Gastrocnemius medialis (tissue), 4 donors: ENCODE measurements at regions not wholly inside any gene's neighbourhood (a gene's known extent, or its start where the extent isn't known, plus 50 kb on each side); places are given as distances from the start of the nearest gene placed in this dataset.

Experiments
- CTCF ChIP-seq, 5 experiments: fragments of 450-650 bp in 3 of 5; fragments of 200-600 bp in 2 of 5; sonication (generic) in 2 of 5; IDR thresholded peaks in 4 of 5; conservative IDR thresholded peaks in 1 of 5; 1 replicate in 4 of 5; 2 replicates in 1 of 5; pipeline ENCODE4 v1.5.1; 2016 to 2019; ENCODE audit warnings: antibody characterized with exemption in 5 of 5, mild to moderate bottlenecking in 3 of 5, moderate library complexity in 3 of 5
- POLR2A ChIP-seq, 2 donors: fragments of 450-650 bp; IDR thresholded peaks; one replicate each; pipeline ENCODE4 v1.6.1; 2017; ENCODE audit warnings: antibody characterized with exemption in 2 of 2, mild to moderate bottlenecking in 2 of 2, moderate library complexity in 2 of 2

DNA sequence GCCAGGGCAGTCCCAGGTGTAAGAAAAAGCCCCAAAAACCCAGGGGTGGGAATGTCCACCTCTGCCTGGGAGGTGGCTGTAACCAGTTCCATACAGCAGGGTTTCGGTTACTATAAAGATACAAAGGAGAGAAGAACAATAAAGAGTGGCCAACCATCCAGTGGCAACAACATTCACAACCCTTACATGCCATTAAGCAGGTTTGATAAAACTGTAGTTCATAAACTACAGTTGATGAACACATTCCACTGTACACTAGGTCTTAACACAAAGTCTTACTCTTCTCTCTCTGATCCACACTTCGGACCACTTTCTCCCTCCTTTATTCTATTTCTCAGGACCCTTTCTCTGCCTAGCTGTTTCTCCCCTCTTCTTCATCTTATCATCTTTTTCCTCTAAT is 152.0 kb downstream of the TLE3 start:
- TF ChIP-seq CTCF (IDR thresholded peaks at IDR 0.05 in 4 of 5, conservative IDR thresholded peaks at IDR 0.05 in 1 of 5) (no peak), POLR2A (IDR thresholded peaks at IDR 0.05) (no peak)
